NB4 (cell line): ENCODE measurements at regions not wholly inside any gene's neighbourhood (a gene's known extent, or its start where the extent isn't known, plus 50 kb on each side); places are given as distances from the start of the nearest gene placed in this dataset.

Experiments used
- POLR2A ChIP-seq: IDR thresholded peaks from 2 replicates; pipeline ENCODE4 v1.6.1; 2011; ENCODE audit warnings: mild to moderate bottlenecking; ENCODE audit not compliant: insufficient read length; ENCODE audit errors: extremely low read depth
- TF ChIP-seq, protein P1 (sequence below): IDR thresholded peaks from one replicate; pipeline ENCODE4 v1.5.1; 2012; ENCODE audit warnings: low read depth, low read length

DNA sequence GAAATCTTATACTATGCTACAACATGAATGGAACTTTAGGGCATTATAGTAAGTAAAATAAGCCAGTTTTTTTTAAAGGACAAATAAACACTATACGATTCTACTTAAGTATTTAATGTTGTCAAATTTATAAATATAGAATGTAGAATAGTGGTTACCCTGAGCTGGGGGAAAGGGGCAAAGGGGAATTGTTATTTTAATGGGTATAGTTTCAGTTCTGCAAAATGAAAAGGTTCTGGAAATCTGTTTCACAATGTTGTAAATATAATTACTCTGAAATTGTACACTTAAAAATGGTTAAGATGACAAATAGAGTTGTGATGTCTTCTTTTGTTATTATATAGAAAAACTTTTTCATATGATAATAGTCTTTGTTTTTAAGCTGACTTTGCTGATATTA is 366.3 kb downstream of the MRPL39 start:
- TF ChIP-seq POLR2A = no peak
- TF ChIP-seq, protein P1, sequence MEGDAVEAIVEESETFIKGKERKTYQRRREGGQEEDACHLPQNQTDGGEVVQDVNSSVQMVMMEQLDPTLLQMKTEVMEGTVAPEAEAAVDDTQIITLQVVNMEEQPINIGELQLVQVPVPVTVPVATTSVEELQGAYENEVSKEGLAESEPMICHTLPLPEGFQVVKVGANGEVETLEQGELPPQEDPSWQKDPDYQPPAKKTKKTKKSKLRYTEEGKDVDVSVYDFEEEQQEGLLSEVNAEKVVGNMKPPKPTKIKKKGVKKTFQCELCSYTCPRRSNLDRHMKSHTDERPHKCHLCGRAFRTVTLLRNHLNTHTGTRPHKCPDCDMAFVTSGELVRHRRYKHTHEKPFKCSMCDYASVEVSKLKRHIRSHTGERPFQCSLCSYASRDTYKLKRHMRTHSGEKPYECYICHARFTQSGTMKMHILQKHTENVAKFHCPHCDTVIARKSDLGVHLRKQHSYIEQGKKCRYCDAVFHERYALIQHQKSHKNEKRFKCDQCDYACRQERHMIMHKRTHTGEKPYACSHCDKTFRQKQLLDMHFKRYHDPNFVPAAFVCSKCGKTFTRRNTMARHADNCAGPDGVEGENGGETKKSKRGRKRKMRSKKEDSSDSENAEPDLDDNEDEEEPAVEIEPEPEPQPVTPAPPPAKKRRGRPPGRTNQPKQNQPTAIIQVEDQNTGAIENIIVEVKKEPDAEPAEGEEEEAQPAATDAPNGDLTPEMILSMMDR = no peak
